ENCODE measurements at regions not wholly inside any gene's neighbourhood (a gene's known extent, or its start where the extent isn't known, plus 50 kb on each side); places are given as distances from the start of the nearest gene placed in this dataset.

- intact Hi-C loops (cut with micrococcal nuclease) = no loop called here
- no peaks in the 10 kb centered on the region for H3K9me1 ChIP-seq (replicated peaks; ENCODE audit: control insufficient read depth, extremely low read depth, insufficient read depth, low read length)
- POLR2A ChIA-PET = no interaction called here
Observed at GRCh38 chr10:35813219-35813618, 171.1 kb upstream of the FZD8 start.

More at GRCh38 chr10:35813219-35813618, 171.1 kb upstream of the FZD8 start:
- TF ChIP-seq POLR2A (IDR thresholded peaks at IDR 0.05; ENCODE audit: low read depth, low read length) (no peak), FOS (IDR thresholded peaks at IDR 0.05; ENCODE audit: borderline replicate concordance, insufficient read depth, low read length) (no peak), MAX (IDR thresholded peaks at IDR 0.05; ENCODE audit: insufficient read depth, insufficient read length) (no peak), MYC (IDR thresholded peaks at IDR 0.05; ENCODE audit: low read depth, low read length) (no peak), POLR2AphosphoS5 (IDR thresholded peaks at IDR 0.05; ENCODE audit: insufficient read depth, low read depth, low read length) (no peak), JUN (IDR thresholded peaks at IDR 0.05; ENCODE audit: borderline replicate concordance, insufficient read depth, insufficient read length, low read depth) (no peak), GATA2 (IDR thresholded peaks at IDR 0.05; ENCODE audit: insufficient read depth, insufficient read length, low read depth, low read length) (no peak), EZH2 (IDR thresholded peaks at IDR 0.05; ENCODE audit: borderline replicate concordance, low read depth, low read length, severe bottlenecking) (no peak)
- TF ChIP-seq, protein P1, sequence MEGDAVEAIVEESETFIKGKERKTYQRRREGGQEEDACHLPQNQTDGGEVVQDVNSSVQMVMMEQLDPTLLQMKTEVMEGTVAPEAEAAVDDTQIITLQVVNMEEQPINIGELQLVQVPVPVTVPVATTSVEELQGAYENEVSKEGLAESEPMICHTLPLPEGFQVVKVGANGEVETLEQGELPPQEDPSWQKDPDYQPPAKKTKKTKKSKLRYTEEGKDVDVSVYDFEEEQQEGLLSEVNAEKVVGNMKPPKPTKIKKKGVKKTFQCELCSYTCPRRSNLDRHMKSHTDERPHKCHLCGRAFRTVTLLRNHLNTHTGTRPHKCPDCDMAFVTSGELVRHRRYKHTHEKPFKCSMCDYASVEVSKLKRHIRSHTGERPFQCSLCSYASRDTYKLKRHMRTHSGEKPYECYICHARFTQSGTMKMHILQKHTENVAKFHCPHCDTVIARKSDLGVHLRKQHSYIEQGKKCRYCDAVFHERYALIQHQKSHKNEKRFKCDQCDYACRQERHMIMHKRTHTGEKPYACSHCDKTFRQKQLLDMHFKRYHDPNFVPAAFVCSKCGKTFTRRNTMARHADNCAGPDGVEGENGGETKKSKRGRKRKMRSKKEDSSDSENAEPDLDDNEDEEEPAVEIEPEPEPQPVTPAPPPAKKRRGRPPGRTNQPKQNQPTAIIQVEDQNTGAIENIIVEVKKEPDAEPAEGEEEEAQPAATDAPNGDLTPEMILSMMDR (IDR thresholded peaks at IDR 0.05; ENCODE audit: extremely low read depth in 1 of 2, insufficient read depth in 1 of 2, low read depth in 1 of 2, low read length in 2 of 2) = no peak
- H3K9me3 ChIP-seq (replicated peaks; ENCODE audit: control insufficient read depth, insufficient read depth, low read length) = no peaks in the 10 kb centered on the region
- H3K36me3 ChIP-seq (ENCODE audit: control insufficient read depth in 2 of 2, extremely low read depth in 1 of 2, insufficient read depth in 2 of 2, low read length in 2 of 2) = no peaks in the 10 kb centered on the region
- H3K27ac ChIP-seq (ENCODE audit: insufficient read depth, low read depth, low read length) = no peak overlapping the region
- H3K4me2 ChIP-seq (ENCODE audit: insufficient read depth, low read length) = no peak overlapping the region
- H3K4me3 ChIP-seq (replicated peaks in 1 of 3; ENCODE audit: insufficient read depth in 1 of 3, low read depth in 1 of 3, low read length in 3 of 3) = no peak overlapping the region
- no TSS peak for BruUV-seq (replicated peaks)
- dilution Hi-C loops (cut with MboI; ENCODE audit: extremely low pct_ligation_motif_present, low sequenced_read_pairs) = no loop called here
- no peaks in the 10 kb centered on the region for H3K27me3 ChIP-seq (ENCODE audit: control insufficient read depth in 2 of 2, insufficient read depth in 2 of 2, low read length in 2 of 2)
- H3K79me2 ChIP-seq (ENCODE audit: control insufficient read depth, insufficient read depth, low read length) = no peaks in the 10 kb centered on the region
- DNase-seq (ENCODE audit: low read depth, low spot score) = no peak
- H3K4me1 ChIP-seq (ENCODE audit: control insufficient read depth, extremely low read depth, insufficient read depth, low read length) = no peaks in the 10 kb centered on the region
- H3K9ac ChIP-seq (replicated peaks; ENCODE audit: extremely low read depth, insufficient read depth, low read length) = no peak overlapping the region
- H2AFZ ChIP-seq (ENCODE audit: low read depth, low read length) = no peak overlapping the region
- H4K20me1 ChIP-seq (replicated peaks; ENCODE audit: control insufficient read depth, extremely low read depth, insufficient read depth, low read length) = no peaks in the 10 kb centered on the region
- no peak for FAIRE-seq
- CTCF ChIA-PET = no interaction called here

All from endothelial cell of umbilical vein (primary cell).